H1 (cell line): ENCODE measurements at regions not wholly inside any gene's neighbourhood (a gene's known extent, or its start where the extent isn't known, plus 50 kb on each side); places are given as distances from the start of the nearest gene placed in this dataset.

Source experiments
- CTCF ChIA-PET: fragments of 300-600 bp; sonication (Branson Sonifier 250); formaldehyde crosslinking; loops from one replicate; lab custom pipeline; 2021; ENCODE audit not compliant: partially characterized antibody; lab: Charles Lee
- POLR2A ChIA-PET: fragments of 300-600 bp; sonication (Branson Sonifier 250); formaldehyde crosslinking; loops from one replicate; lab custom pipeline; 2021; ENCODE audit warnings: inconsistent platforms; ENCODE audit not compliant: partially characterized antibody; lab: Charles Lee
- DNase-seq, 2 experiments: peaks; one replicate each; pipeline versions ENCODE4 v3.0.0 to v3.0.0-alpha.2; 2010 to 2022; ENCODE audit warnings: low spot score in 2 of 2, low read depth in 1 of 2, mixed read lengths in 1 of 2
- FAIRE-seq: peaks from 2 replicates; lab custom pipeline; 2011; peaks lifted over from hg19 to GRCh38; lab: Jason Lieb, UNC
- H2AFZ ChIP-seq: 2 replicates; pipeline ENCODE4 v1.8.1; 2012; ENCODE audit warnings: low read length, inconsistent platforms
- H2AK5ac ChIP-seq: 2 replicates; pipeline ENCODE4 v1.6.1; 2013; ENCODE audit warnings: low read depth, low read length
- H2BK120ac ChIP-seq: replicated peaks from 2 replicates; pipeline ENCODE3; 2013; ENCODE audit warnings: low read depth, low read length, inconsistent platforms
- H2BK12ac ChIP-seq: 2 replicates; pipeline ENCODE4 v1.6.1; 2013; ENCODE audit warnings: low read depth, low read length
- H2BK15ac ChIP-seq: 2 replicates; pipeline ENCODE4 v1.6.1; 2013; ENCODE audit warnings: low read length
- H2BK20ac ChIP-seq: 2 replicates; pipeline ENCODE4 v1.6.1; 2013; ENCODE audit warnings: low read length
- H2BK5ac ChIP-seq: 2 replicates; pipeline ENCODE4 v1.6.1; 2013; ENCODE audit warnings: low read depth, low read length
- H3K14ac ChIP-seq: 2 replicates; pipeline ENCODE4 v1.6.1; 2013; ENCODE audit warnings: inconsistent platforms; ENCODE audit not compliant: insufficient read length
- H3K18ac ChIP-seq: 2 replicates; pipeline ENCODE4 v1.6.1; 2013; ENCODE audit warnings: low read length; ENCODE audit errors: extremely low read depth
- H3K23ac ChIP-seq: 2 replicates; pipeline ENCODE4 v1.6.1; 2013; ENCODE audit warnings: inconsistent platforms; ENCODE audit not compliant: insufficient read length
- H3K23me2 ChIP-seq: 2 replicates; pipeline ENCODE4 v1.6.1; 2013; ENCODE audit warnings: low read depth, low read length
- H3K27ac ChIP-seq: 2 replicates; pipeline ENCODE4 v1.6.1; 2011; ENCODE audit warnings: low read depth, low read length, inconsistent platforms
- H3K27me3 ChIP-seq, 4 experiments: replicated peaks in 1 of 4; 1 replicate in 1 of 4; 2 replicates in 3 of 4; pipeline versions ENCODE4 v1.6.1 to v1.8.1; 2011 to 2013; ENCODE audit warnings: low read length in 3 of 4, mild to moderate bottlenecking in 3 of 4, inconsistent platforms in 2 of 4, mixed read lengths in 2 of 4, moderate library complexity in 1 of 4; ENCODE audit not compliant: control insufficient read depth in 3 of 4, insufficient read depth in 3 of 4; ENCODE audit errors: extremely low read depth in 1 of 4
- H3K36me3 ChIP-seq, 4 experiments: 2 replicates each; pipeline versions ENCODE4 v1.6.1 to v1.8.1; 2011 to 2013; ENCODE audit warnings: mild to moderate bottlenecking in 4 of 4, low read length in 3 of 4, moderate library complexity in 2 of 4, control low read depth in 1 of 4, inconsistent platforms in 1 of 4; ENCODE audit not compliant: insufficient read depth in 4 of 4, control insufficient read depth in 2 of 4
- H3K4ac ChIP-seq: replicated peaks from 2 replicates; pipeline ENCODE3; 2013; ENCODE audit warnings: low read length, low read depth, mixed read lengths, inconsistent platforms; ENCODE audit not compliant: insufficient read length
- H3K4me1 ChIP-seq, 4 experiments: replicated peaks in 1 of 4; 1 replicate in 1 of 4; 2 replicates in 3 of 4; pipeline versions ENCODE4 v1.6.1 to v1.8.1; 2011 to 2013; ENCODE audit warnings: low read length in 3 of 4, inconsistent platforms in 2 of 4, mixed read lengths in 1 of 4; ENCODE audit not compliant: insufficient read depth in 4 of 4, control insufficient read depth in 3 of 4
- H3K4me2 ChIP-seq, 2 experiments: 2 replicates each; pipeline versions ENCODE4 v1.6.1 to v1.8.1; 2011 to 2013; ENCODE audit warnings: low read depth in 2 of 2, low read length in 2 of 2, control low read depth in 1 of 2, inconsistent platforms in 1 of 2, mild to moderate bottlenecking in 1 of 2; ENCODE audit not compliant: insufficient read depth in 1 of 2
- H3K4me3 ChIP-seq, 4 experiments: fragments of 200-600, 300-600 bp in 1 of 4; sonication (generic), shearing (Covaris generic), sonication (Bioruptor Twin) in 1 of 4; 2 replicates each; pipeline versions ENCODE4 v1.5.1 to v1.8.1; 2011 to 2016; ENCODE audit warnings: low read length in 4 of 4, low read depth in 3 of 4, control low read depth in 2 of 4, inconsistent platforms in 2 of 4, mild to moderate bottlenecking in 2 of 4, mixed read lengths in 1 of 4, moderate library complexity in 1 of 4; ENCODE audit not compliant: insufficient read depth in 2 of 4; ENCODE audit errors: extremely low read depth in 1 of 4
- H3K56ac ChIP-seq: replicated peaks from 2 replicates; pipeline ENCODE3; 2013; ENCODE audit warnings: low read depth, mild to moderate bottlenecking, mixed read lengths, low read length, inconsistent platforms; ENCODE audit not compliant: insufficient read length
- H3K79me1 ChIP-seq: 2 replicates; pipeline ENCODE4 v1.6.1; 2013; ENCODE audit warnings: low read depth, low read length, control low read depth
- H3K79me2 ChIP-seq, 2 experiments: 2 replicates each; pipeline versions ENCODE4 v1.6.1 to v1.8.1; 2012 to 2013; ENCODE audit warnings: low read length in 2 of 2, mild to moderate bottlenecking in 2 of 2, inconsistent platforms in 1 of 2; ENCODE audit not compliant: insufficient read depth in 2 of 2, control insufficient read depth in 1 of 2
- H3K9ac ChIP-seq, 4 experiments: replicated peaks in 1 of 4; 1 replicate in 1 of 4; 2 replicates in 3 of 4; pipeline versions ENCODE4 v1.6.1 to v1.8.1; 2011 to 2013; ENCODE audit warnings: low read depth in 3 of 4, low read length in 3 of 4, control low read depth in 2 of 4, mild to moderate bottlenecking in 2 of 4, moderate library complexity in 2 of 4, inconsistent platforms in 1 of 4; ENCODE audit errors: extremely low read depth in 1 of 4
- H3K9me3 ChIP-seq, 2 experiments: 2 replicates each; pipeline versions ENCODE4 v1.6.1 to v1.8.1; 2012 to 2013; ENCODE audit warnings: mild to moderate bottlenecking in 2 of 2, moderate library complexity in 2 of 2, control low read depth in 1 of 2, inconsistent platforms in 1 of 2, low read depth in 1 of 2, low read length in 1 of 2, mixed read lengths in 1 of 2; ENCODE audit not compliant: insufficient read depth in 2 of 2
- H4K20me1 ChIP-seq, 2 experiments: replicated peaks in 1 of 2; 2 replicates each; pipeline versions ENCODE3 to v1.8.1; 2011 to 2013; ENCODE audit warnings: inconsistent platforms in 2 of 2, low read length in 2 of 2, mild to moderate bottlenecking in 1 of 2; ENCODE audit not compliant: insufficient read depth in 2 of 2, control insufficient read depth in 1 of 2
- H4K5ac ChIP-seq: 2 replicates; pipeline ENCODE4 v1.6.1; 2013; ENCODE audit warnings: low read length, low read depth, mixed read lengths, inconsistent platforms; ENCODE audit not compliant: insufficient read length
- H4K8ac ChIP-seq: 2 replicates; pipeline ENCODE4 v1.8.0; 2013; ENCODE audit warnings: mild to moderate bottlenecking, moderate library complexity, low read length, inconsistent platforms; ENCODE audit not compliant: insufficient read depth; ENCODE audit errors: extremely low read depth
- H4K91ac ChIP-seq: replicated peaks from 2 replicates; pipeline ENCODE3; 2013; ENCODE audit warnings: low read length, mixed read lengths, inconsistent platforms; ENCODE audit not compliant: insufficient read length
- BCL11A ChIP-seq, 2 experiments: IDR thresholded peaks; one replicate each; pipeline ENCODE4 v1.6.1; 2011; ENCODE audit warnings: low read depth in 2 of 2, low read length in 2 of 2, mild to moderate bottlenecking in 2 of 2
- CBX5 ChIP-seq: fragments of 300-800, 300-1000 bp; sonication (generic); IDR thresholded peaks from 2 replicates; pipeline ENCODE4 v1.7.1; 2016; ENCODE audit warnings: antibody characterized with exemption, low read length, low read depth
- CTBP2 ChIP-seq: IDR thresholded peaks from 2 replicates; pipeline ENCODE4 v1.7.0; 2011; ENCODE audit warnings: borderline replicate concordance, mild to moderate bottlenecking, moderate library complexity, mixed read lengths, low read length; ENCODE audit not compliant: insufficient read depth, insufficient read length
- GABPA ChIP-seq: IDR thresholded peaks from 2 replicates; pipeline ENCODE4 v1.6.1; 2011; ENCODE audit warnings: mild to moderate bottlenecking, low read length, moderate library complexity, borderline replicate concordance; ENCODE audit not compliant: insufficient read depth
- GTF2F1 ChIP-seq: IDR thresholded peaks from 2 replicates; pipeline ENCODE4 v1.6.1; 2012; ENCODE audit warnings: low read depth, low read length, improper control_type of control experiment, borderline replicate concordance
- JUND ChIP-seq: IDR thresholded peaks from 2 replicates; pipeline ENCODE4 v1.6.1; 2011; ENCODE audit warnings: mild to moderate bottlenecking, improper control_type of control experiment, low read length
- KDM1A ChIP-seq: fragments of 200-600, 300-600 bp; sonication (generic); IDR thresholded peaks from 2 replicates; pipeline ENCODE4 v1.7.1; 2016; ENCODE audit warnings: mild to moderate bottlenecking, low read length, borderline replicate concordance
- ZNF274 ChIP-seq: IDR thresholded peaks from 2 replicates; pipeline ENCODE4 v1.7.0; 2012; ENCODE audit warnings: low read length, borderline replicate concordance; ENCODE audit errors: extremely low read depth
- WGBS, 2 experiments: shearing (Covaris generic) in 1 of 2; methylation state at CpG; one replicate each; pipeline versions ENCODE4 v1.1.6 to v1.1.7; 2013 to 2015; ENCODE audit warnings: low lambda C conversion rate in 2 of 2, mixed read lengths in 2 of 2, inconsistent platforms in 1 of 2, low coverage in 1 of 2, missing lambda C conversion rate in 1 of 2; ENCODE audit not compliant: insufficient replicate concordance in 2 of 2, insufficient coverage in 1 of 2, insufficient read length in 1 of 2; ENCODE audit errors: extremely low coverage in 1 of 2, missing lambda C conversion rate in 1 of 2; 5-methylcytosine and 5-hydroxymethylcytosine counted together
- TF ChIP-seq, protein P1 (sequence below), 3 experiments: IDR thresholded peaks; 1 replicate in 2 of 3; 2 replicates in 1 of 3; pipeline versions ENCODE4 v1.5.1 to v1.6.1; 2011; ENCODE audit warnings: low read length in 3 of 3, mild to moderate bottlenecking in 3 of 3, inconsistent platforms in 2 of 3, low read depth in 1 of 3, moderate library complexity in 1 of 3; ENCODE audit not compliant: insufficient read depth in 1 of 3; ENCODE audit errors: control extremely low read depth in 1 of 3

DNA sequence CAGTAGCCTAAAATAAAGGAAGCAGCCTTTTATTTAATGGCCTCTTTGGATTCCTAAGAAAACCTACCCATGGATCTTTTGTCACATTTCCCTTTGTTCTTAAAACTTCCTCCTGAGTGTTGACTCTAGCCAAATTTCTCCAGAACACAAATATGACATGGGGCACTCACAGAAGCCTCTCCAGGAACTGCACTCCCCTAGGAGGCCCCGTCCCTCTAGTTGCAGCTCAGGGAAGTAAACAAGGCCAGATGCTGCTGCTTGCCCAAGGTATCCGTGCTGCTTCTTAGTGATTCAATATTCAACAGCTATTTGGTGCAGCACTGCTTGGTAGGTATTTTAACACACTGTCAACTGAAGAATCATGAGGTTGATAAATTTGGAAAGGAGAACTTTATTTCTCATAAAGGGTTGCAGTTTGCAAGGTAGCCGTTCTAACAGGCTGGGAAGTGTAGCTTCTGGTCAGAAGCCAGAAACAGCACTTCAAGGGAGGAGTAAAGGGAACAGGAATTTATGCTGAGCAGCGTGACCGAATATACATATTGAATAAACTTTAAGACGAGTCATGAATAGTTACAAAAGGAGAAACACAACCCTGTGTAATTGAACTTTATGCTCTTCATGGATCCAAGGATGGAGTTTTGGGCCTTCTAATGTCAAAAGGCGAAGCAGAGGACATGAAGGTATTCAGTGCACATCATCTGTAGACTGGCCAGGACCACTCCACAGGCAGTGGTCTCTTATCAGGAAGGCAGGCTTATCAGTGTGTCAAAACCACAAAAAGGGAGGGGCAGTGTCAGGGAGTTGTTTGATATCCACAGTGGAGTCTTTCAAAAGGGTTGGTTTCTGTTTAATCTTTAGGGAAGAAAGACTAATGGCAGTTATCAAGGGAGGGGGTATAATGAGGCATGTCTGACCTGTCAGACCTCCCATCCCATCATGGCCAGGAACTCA lies 63.3 kb downstream of the CD24 start:
- Histone ChIP-seq H3K4me1 (no peaks in the 10 kb centered on the region), H4K8ac (no peak overlapping the region), H3K23me2 (no peaks in the 10 kb centered on the region), H3K56ac (no peak overlapping the region), H2BK20ac (no peak overlapping the region), H2BK120ac (no peak overlapping the region), H3K9me3 (peaks cover 2 to 8% of the 10 kb centered on the region in 2 experiments; a peak in 2 of 4 replicates), H3K27me3 (no peaks in the 10 kb centered on the region), H3K14ac (no peak overlapping the region), H3K9ac (no peak overlapping the region), H2AK5ac (no peak overlapping the region), H3K36me3 (0 out of 8 replicates have a peak, but pooled peaks cover 0 to 2% (median 0%) of the 10 kb centered on the region in 4 experiments), H2BK5ac (no peak overlapping the region), H3K23ac (no peak overlapping the region), H4K91ac (no peak overlapping the region), H3K4me2 (no peak overlapping the region), H3K4ac (no peak overlapping the region), H3K18ac (no peak overlapping the region), H3K27ac (no peak overlapping the region), H3K79me2 (no peaks in the 10 kb centered on the region), H2AFZ (no peak overlapping the region), H3K4me3 (no peak overlapping the region), H2BK15ac (no peak overlapping the region), H4K20me1 (no peaks in the 10 kb centered on the region), H3K79me1 (no peaks in the 10 kb centered on the region), H2BK12ac (no peak overlapping the region), H4K5ac (no peak overlapping the region)
- 74% methylated on average over 7 of the region's 7 CpGs; no CpG with 5 or more reads in 1 of the 2 experiments for WGBS, 2 experiments
- FAIRE-seq (no peak), DNase-seq (no peak)
- ChIA-PET POLR2A (interaction anchor here (0.9 kb wide), 1 partner anchor 203 kb away, joined by 3 read pairs; no protein-coding TSS in a partner anchor), CTCF (no interaction called here)
- TF ChIP-seq BCL11A (IDR thresholded peaks at IDR 0.05; ENCODE audit: low read depth in 2 of 2, low read length in 2 of 2) (no peak), GTF2F1 (no peak), CTBP2 (no peak), ZNF274 (no peak), KDM1A (no peak), CBX5 (no peak), GABPA (no peak), JUND (no peak)
- TF ChIP-seq, protein P1, sequence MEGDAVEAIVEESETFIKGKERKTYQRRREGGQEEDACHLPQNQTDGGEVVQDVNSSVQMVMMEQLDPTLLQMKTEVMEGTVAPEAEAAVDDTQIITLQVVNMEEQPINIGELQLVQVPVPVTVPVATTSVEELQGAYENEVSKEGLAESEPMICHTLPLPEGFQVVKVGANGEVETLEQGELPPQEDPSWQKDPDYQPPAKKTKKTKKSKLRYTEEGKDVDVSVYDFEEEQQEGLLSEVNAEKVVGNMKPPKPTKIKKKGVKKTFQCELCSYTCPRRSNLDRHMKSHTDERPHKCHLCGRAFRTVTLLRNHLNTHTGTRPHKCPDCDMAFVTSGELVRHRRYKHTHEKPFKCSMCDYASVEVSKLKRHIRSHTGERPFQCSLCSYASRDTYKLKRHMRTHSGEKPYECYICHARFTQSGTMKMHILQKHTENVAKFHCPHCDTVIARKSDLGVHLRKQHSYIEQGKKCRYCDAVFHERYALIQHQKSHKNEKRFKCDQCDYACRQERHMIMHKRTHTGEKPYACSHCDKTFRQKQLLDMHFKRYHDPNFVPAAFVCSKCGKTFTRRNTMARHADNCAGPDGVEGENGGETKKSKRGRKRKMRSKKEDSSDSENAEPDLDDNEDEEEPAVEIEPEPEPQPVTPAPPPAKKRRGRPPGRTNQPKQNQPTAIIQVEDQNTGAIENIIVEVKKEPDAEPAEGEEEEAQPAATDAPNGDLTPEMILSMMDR (IDR thresholded peaks at IDR 0.05; ENCODE audit: control extremely low read depth in 1 of 3, insufficient read depth in 1 of 3, low read depth in 1 of 3, low read length in 3 of 3): no peak
